HL-60/S4 treated with retinoic acid at 250 ng/mL for 4 days and 3 days (cell line): ENCODE measurements at regions not wholly inside any gene's neighbourhood (a gene's known extent, or its start where the extent isn't known, plus 50 kb on each side); places are given as distances from the start of the nearest gene placed in this dataset.

Experiments used
- in situ Hi-C: fragments of 300-500 bp; cut with MboI; formaldehyde crosslinking; loops from 2 replicates; pipeline ENCODE4 v1.7.0; 2022; ENCODE audit warnings: low sequenced_read_pairs

GRCh38 chr21:39124681-39125251 lies 58.5 kb downstream of the PSMG1 start:
- in situ Hi-C loops = loop anchor here (25.0 kb wide), 2 partner anchors 387 to 612 kb away; no protein-coding TSS in a partner anchor

GRCh38 chr21:39123375-39123774 lies 59.9 kb downstream of the PSMG1 start:
- in situ Hi-C loops = no loop called here

GRCh38 chr21:39121600-39122355 lies 61.5 kb downstream of the PSMG1 start:
- in situ Hi-C loops = no loop called here

- in situ Hi-C loops = no loop called here
Measured at GRCh38 chr21:39120876-39121599, 62.2 kb downstream of the PSMG1 start.

GRCh38 chr21:39119891-39120290 lies 63.4 kb downstream of the PSMG1 start:
- in situ Hi-C loops = no loop called here

- in situ Hi-C loops = no loop called here
Measured at GRCh38 chr21:39118604-39119215, 64.5 kb downstream of the PSMG1 start.

- in situ Hi-C loops = no loop called here
Measured at GRCh38 chr21:39118061-39118460, 65.2 kb downstream of the PSMG1 start.

- in situ Hi-C loops = no loop called here
Measured at GRCh38 chr21:39117440-39117970, 65.7 kb downstream of the PSMG1 start.

- in situ Hi-C loops = no loop called here
Measured at GRCh38 chr21:39116761-39117439, 66.4 kb downstream of the PSMG1 start.

GRCh38 chr21:39115576-39116235 lies 67.5 kb downstream of the PSMG1 start:
- in situ Hi-C loops = no loop called here

GRCh38 chr21:39114871-39115575 lies 68.2 kb downstream of the PSMG1 start:
- in situ Hi-C loops = no loop called here

GRCh38 chr21:39111931-39112550 lies 71.2 kb downstream of the PSMG1 start:
- in situ Hi-C loops = no loop called here

GRCh38 chr21:39110431-39110830 lies 72.8 kb downstream of the PSMG1 start:
- in situ Hi-C loops = no loop called here

- in situ Hi-C loops = no loop called here
Measured at GRCh38 chr21:39109596-39110210, 73.5 kb downstream of the PSMG1 start.

GRCh38 chr21:39109163-39109530 lies 74.1 kb downstream of the PSMG1 start:
- in situ Hi-C loops = no loop called here

GRCh38 chr21:39108291-39109162 lies 74.7 kb downstream of the PSMG1 start:
- in situ Hi-C loops = no loop called here

- in situ Hi-C loops = no loop called here
Measured at GRCh38 chr21:39107739-39108138, 75.5 kb downstream of the PSMG1 start.
